Hepatocyte (in vitro differentiated cells): ENCODE measurements at regions not wholly inside any gene's neighbourhood (a gene's known extent, or its start where the extent isn't known, plus 50 kb on each side); places are given as distances from the start of the nearest gene placed in this dataset.

Experiments
- DNase-seq: peaks from one replicate; pipeline ENCODE4 v3.0.0-alpha.2; 2016; ENCODE audit warnings: low spot score
- H2AFZ ChIP-seq: fragments of 200-600 bp; sonication (generic); 2 replicates; pipeline ENCODE4 v1.6.0; 2016; ENCODE audit warnings: antibody characterized with exemption, mild to moderate bottlenecking
- H3K27ac ChIP-seq: fragments of 200-600 bp; sonication (generic); 2 replicates; pipeline ENCODE4 v1.5.1; 2016; ENCODE audit warnings: mild to moderate bottlenecking
- H3K27me3 ChIP-seq: fragments of 200-600 bp; sonication (generic); 2 replicates; pipeline ENCODE4 v1.6.1; 2016
- H3K36me3 ChIP-seq: fragments of 200-600 bp; sonication (generic); replicated peaks from 2 replicates; pipeline ENCODE4 v1.5.1; 2016; ENCODE audit warnings: low read depth; ENCODE audit not compliant: insufficient read depth
- H3K4me1 ChIP-seq: fragments of 200-600 bp; sonication (generic); 2 replicates; pipeline ENCODE4 v1.5.1; 2016; ENCODE audit warnings: mild to moderate bottlenecking, moderate library complexity; ENCODE audit not compliant: insufficient read depth
- H3K4me2 ChIP-seq: fragments of 200-600 bp; sonication (generic); 2 replicates; pipeline ENCODE4 v1.6.0; 2016
- H3K4me3 ChIP-seq: fragments of 200-600 bp; sonication (generic); 2 replicates; pipeline ENCODE4 v1.5.1; 2016; ENCODE audit warnings: mild to moderate bottlenecking
- H3K79me2 ChIP-seq: fragments of 200-600 bp; sonication (generic); 2 replicates; pipeline ENCODE4 v1.6.0; 2017; ENCODE audit warnings: mild to moderate bottlenecking
- H3K9me2 ChIP-seq: fragments of 200-600 bp; sonication (generic); replicated peaks from 2 replicates; pipeline ENCODE4 v1.6.0; 2017; ENCODE audit warnings: mild to moderate bottlenecking; ENCODE audit not compliant: insufficient read depth
- H3K9me3 ChIP-seq: fragments of 200-600 bp; sonication (generic); 2 replicates; pipeline ENCODE4 v1.5.1; 2016; ENCODE audit warnings: low read depth, mild to moderate bottlenecking
- H4K20me1 ChIP-seq: fragments of 200-600 bp; sonication (generic); 2 replicates; pipeline ENCODE4 v1.6.0; 2016; ENCODE audit warnings: mild to moderate bottlenecking; ENCODE audit not compliant: insufficient read depth, poor library complexity, severe bottlenecking
- CTCF ChIP-seq: fragments of 200-600 bp; sonication (generic); IDR thresholded peaks from 2 replicates; pipeline ENCODE4 v1.5.1; 2016; ENCODE audit warnings: antibody characterized with exemption, mild to moderate bottlenecking; ENCODE audit not compliant: poor library complexity
- EZH2 ChIP-seq: fragments of 200-600 bp; sonication (generic); IDR thresholded peaks from 2 replicates; pipeline ENCODE4 v1.6.1; 2016; ENCODE audit warnings: antibody characterized with exemption, mild to moderate bottlenecking, borderline replicate concordance
- EZH2phosphoT487 ChIP-seq: fragments of 200-600 bp; sonication (generic); IDR thresholded peaks from one replicate; pipeline ENCODE4 v1.6.1; 2018; ENCODE audit warnings: antibody characterized with exemption, mild to moderate bottlenecking, low read depth, moderate library complexity; ENCODE audit not compliant: unreplicated experiment, severe bottlenecking
- WGBS: methylation state at CpG from one replicate; pipeline ENCODE4 v1.1.6; 2016; ENCODE audit warnings: low lambda C conversion rate; ENCODE audit errors: missing lambda C conversion rate; 5-methylcytosine and 5-hydroxymethylcytosine counted together

- H3K27me3 ChIP-seq = no peaks in the 10 kb centered on the region
- H3K27ac ChIP-seq = no peak overlapping the region
- peaks cover 5% of the 10 kb centered on the region for H3K4me1 ChIP-seq
- H3K4me2 ChIP-seq = no peak overlapping the region
- TF ChIP-seq EZH2phosphoT487 (no peak), CTCF (no peak), EZH2 (no peak)
- WGBS = 79% methylated on average over 8 of the region's 8 CpGs
- no peak overlapping the region for H3K4me3 ChIP-seq
- H3K79me2 ChIP-seq = no peaks in the 10 kb centered on the region
- no peaks in the 10 kb centered on the region for H3K36me3 ChIP-seq
- H2AFZ ChIP-seq = no peak overlapping the region
- no peak for DNase-seq
- H3K9me2 ChIP-seq = no peaks in the 10 kb centered on the region
- H4K20me1 ChIP-seq = no peaks in the 10 kb centered on the region
- no peaks in the 10 kb centered on the region for H3K9me3 ChIP-seq
Measured at GRCh38 chr4:138707746-138708677, 307.6 kb upstream of the NOCT start.

- H3K9me3 ChIP-seq = no peaks in the 10 kb centered on the region
- no peaks in the 10 kb centered on the region for H3K9me2 ChIP-seq
- no peak overlapping the region for H2AFZ ChIP-seq
- no peak for DNase-seq
- no peaks in the 10 kb centered on the region for H3K27me3 ChIP-seq
- no peaks in the 10 kb centered on the region for H3K36me3 ChIP-seq
- no peak overlapping the region for H3K4me2 ChIP-seq
- H3K4me1 ChIP-seq = peaks cover 4% of the 10 kb centered on the region
- no peak overlapping the region for H3K4me3 ChIP-seq
- no peaks in the 10 kb centered on the region for H3K79me2 ChIP-seq
- H3K27ac ChIP-seq = no peak overlapping the region
- 80% methylated on average over 2 of the region's 2 CpGs for WGBS
- no peak for TF ChIP-seq EZH2
- H4K20me1 ChIP-seq = no peaks in the 10 kb centered on the region
Measured at GRCh38 chr4:138706201-138706600, 309.4 kb upstream of the NOCT start.

- no peaks in the 10 kb centered on the region for H3K79me2 ChIP-seq
- H3K4me1 ChIP-seq = peaks cover 4% of the 10 kb centered on the region
- H4K20me1 ChIP-seq = no peaks in the 10 kb centered on the region
- H3K27ac ChIP-seq = no peak overlapping the region
- H3K9me3 ChIP-seq = no peaks in the 10 kb centered on the region
- H3K4me2 ChIP-seq = no peak overlapping the region
- no peak overlapping the region for H3K4me3 ChIP-seq
- no peak for DNase-seq
- no peaks in the 10 kb centered on the region for H3K9me2 ChIP-seq
- 56% methylated on average over 3 of the region's 3 CpGs for WGBS
- H3K36me3 ChIP-seq = no peaks in the 10 kb centered on the region
- TF ChIP-seq EZH2phosphoT487 (no peak), EZH2 (no peak)
- no peak overlapping the region for H2AFZ ChIP-seq
- no peaks in the 10 kb centered on the region for H3K27me3 ChIP-seq
Measured at GRCh38 chr4:138702190-138702824, 313.3 kb upstream of the NOCT start.

- Histone ChIP-seq H3K4me1 (peaks cover 6% of the 10 kb centered on the region), H4K20me1 (no peaks in the 10 kb centered on the region), H2AFZ (no peak overlapping the region), H3K27me3 (no peaks in the 10 kb centered on the region), H3K4me3 (no peak overlapping the region), H3K4me2 (no peak overlapping the region), H3K36me3 (no peaks in the 10 kb centered on the region), H3K9me2 (no peaks in the 10 kb centered on the region), H3K9me3 (no peaks in the 10 kb centered on the region), H3K79me2 (no peaks in the 10 kb centered on the region), H3K27ac (peak overlapping the region; percentile 17)
- TF ChIP-seq EZH2 (no peak), EZH2phosphoT487 (no peak), CTCF (no peak)
- DNase-seq = no peak
- 76% methylated on average over 3 of the region's 3 CpGs for WGBS
Measured at GRCh38 chr4:138698641-138699040, 316.9 kb upstream of the NOCT start.
